Posterior vena cava (tissue), 2 donors: ENCODE measurements at regions not wholly inside any gene's neighbourhood (a gene's known extent, or its start where the extent isn't known, plus 50 kb on each side); places are given as distances from the start of the nearest gene placed in this dataset.
"Not testable (repeated sequence)": the region's sequence is repeated elsewhere in the genome, so short reads cannot be mapped to it uniquely, and the experiment has no call there.

Experiments used
- DNase-seq: peaks from one replicate; pipeline ENCODE4 v3.0.0-alpha.2; 2020; ENCODE audit warnings: low spot score
- intact Hi-C, 2 donors: fragments of 100-400 bp; cut with DNase I; formaldehyde crosslinking; loops; one replicate each; pipeline versions ENCODE4 v1.14.1 to v1.14.2; 2022 to 2023
- donor health status: DM: yes; HTN: yes; CAD: no.
- donor health status: DM: yes; HTN: yes; CAD: no.

- no peak for DNase-seq
- intact Hi-C loops: loop anchor here in 1 of 2 donors (1.0 kb wide), 1 partner anchor 20 kb away; no protein-coding TSS in a partner anchor
Observed at GRCh38 chr10:23493711-23494110, 54.8 kb downstream of the OTUD1 start.

DNA sequence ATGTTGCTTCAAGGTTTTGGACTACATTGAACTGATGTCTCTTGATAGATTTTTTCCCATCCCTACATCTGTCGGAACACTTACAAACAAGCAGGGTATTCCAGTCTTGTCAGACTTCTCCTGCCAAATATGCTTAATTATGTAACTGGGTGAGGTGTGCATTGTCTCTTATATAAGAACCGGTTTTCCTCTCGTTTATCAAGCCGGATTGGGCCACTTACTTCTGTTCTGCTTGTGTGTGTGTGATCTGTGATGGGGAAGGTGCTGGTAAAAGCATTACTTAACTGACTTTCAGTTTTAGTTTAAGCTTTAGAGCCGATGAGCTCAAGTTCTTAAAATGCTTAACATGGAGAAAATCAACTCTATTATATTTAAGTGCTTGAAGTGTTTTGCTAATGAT lies 57.9 kb downstream of the OTUD1 start:
- intact Hi-C loops: no loop called here
- DNase-seq: no peak

- DNase-seq: no peak
- intact Hi-C loops: loop anchor here in 1 of 2 donors (2.0 kb wide), 1 partner anchor 27 kb away; no protein-coding TSS in a partner anchor
Observed at GRCh38 chr10:23499372-23500132, 60.7 kb downstream of the OTUD1 start.

GRCh38 chr10:23505797-23506465 lies 67.1 kb downstream of the OTUD1 start:
- DNase-seq: no peak
- intact Hi-C loops: no loop called here

DNA sequence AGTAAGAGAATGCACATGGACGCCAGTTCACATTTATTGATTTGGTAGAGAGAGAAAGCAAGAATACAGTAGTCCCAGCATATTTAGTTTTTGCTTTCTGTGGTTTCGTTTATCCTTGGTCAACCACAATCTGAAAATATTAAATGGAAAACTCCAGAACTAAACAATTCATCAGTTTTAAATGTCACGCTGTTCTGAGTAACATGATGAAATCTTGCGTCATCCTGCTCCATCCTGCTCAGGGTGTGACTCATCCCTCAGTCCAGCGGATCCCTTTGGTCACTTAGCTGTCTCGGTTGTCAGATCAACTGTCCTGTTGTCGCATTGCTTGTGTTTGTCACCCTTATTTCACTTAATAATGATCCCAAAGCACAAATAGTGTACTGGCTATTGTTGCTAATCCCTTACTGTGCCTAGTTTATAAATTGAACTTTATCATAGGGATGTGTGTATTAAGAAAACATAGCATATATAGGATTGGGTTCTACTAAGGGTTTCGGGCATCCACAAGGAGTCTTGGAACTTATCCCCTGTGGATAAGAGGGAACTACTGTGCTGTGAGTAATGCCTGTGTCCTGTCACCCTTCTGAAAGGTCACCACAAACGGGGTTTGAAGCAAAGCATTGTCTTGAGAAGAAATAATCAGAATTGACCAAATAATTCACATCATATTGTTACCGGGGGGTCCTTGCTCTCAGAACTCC lies 73.6 kb downstream of the OTUD1 start:
- DNase-seq: no peak
- intact Hi-C loops: no loop called here

- DNase-seq, intact Hi-C loops: not testable (repeated sequence)
Observed at GRCh38 chr10:23513621-23514020, 74.7 kb downstream of the OTUD1 start.

DNA sequence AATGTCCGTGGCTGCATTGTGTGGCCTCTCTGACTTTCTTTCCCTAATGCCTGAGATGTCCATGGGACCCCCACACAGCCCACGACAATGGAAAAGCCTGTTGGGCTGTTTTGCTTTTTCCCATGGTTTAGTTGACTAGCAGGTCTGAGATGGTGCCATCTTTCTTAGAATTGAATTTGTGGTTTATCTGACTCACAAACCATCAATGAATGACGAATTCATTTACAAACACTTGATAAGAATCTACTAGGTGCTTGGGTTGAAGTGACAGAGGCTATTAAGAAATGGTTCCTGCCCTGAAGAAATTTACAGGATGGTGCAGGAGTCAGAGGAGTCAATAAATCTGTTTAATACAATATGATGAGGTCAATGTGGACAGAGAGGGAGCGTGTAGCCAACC lies 75.4 kb downstream of the OTUD1 start:
- intact Hi-C loops: no loop called here
- DNase-seq: no peak

DNA sequence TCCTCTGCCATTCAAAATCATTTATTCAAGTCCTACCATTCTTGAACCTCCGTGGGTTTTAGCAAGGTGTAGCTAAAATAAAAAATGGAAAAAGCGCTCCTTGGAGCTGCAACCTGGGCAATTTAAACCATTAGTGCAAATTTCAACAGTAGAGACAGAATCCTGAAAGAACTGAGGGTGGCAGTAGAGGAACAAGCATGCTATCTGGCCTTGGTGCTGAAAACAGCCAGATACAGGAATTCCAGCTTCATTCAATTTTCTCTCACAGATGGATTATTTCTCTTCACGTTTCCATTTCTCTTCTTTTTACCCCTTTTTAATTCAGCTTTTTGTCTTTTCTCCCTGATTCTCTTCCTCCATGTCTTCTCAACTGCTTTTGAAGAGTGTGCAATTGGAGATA lies 77.7 kb downstream of the OTUD1 start:
- intact Hi-C loops: no loop called here
- no peak for DNase-seq

DNA sequence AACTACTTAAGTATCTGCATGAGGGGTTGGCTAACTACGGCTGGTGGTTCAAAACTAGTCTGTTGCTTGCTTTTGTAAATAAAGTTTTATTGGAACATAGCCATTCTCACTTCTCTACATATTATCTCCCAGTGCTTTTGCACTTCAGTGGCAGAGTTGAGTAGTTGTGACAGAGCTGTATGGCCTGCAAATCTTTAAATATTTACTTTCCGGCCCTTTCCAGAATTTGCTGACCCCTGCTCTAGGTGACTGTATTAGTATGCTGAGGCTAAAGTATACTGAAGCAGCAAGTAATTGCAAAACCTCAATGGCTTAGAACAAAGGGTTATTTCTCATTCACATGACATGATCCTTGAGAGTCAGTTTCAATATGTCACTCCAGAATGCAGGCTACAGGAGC lies 78.3 kb downstream of the OTUD1 start:
- intact Hi-C loops: no loop called here

GRCh38 chr10:23521735-23522134 lies 82.9 kb downstream of the OTUD1 start:
- intact Hi-C loops: loop anchor here (10.0 kb wide), 1 partner anchor 207 kb away; no protein-coding TSS in a partner anchor
- no peak for DNase-seq

More for the DNA sequence above, 78.3 kb downstream of the OTUD1 start:
- DNase-seq: no peak

DNA sequence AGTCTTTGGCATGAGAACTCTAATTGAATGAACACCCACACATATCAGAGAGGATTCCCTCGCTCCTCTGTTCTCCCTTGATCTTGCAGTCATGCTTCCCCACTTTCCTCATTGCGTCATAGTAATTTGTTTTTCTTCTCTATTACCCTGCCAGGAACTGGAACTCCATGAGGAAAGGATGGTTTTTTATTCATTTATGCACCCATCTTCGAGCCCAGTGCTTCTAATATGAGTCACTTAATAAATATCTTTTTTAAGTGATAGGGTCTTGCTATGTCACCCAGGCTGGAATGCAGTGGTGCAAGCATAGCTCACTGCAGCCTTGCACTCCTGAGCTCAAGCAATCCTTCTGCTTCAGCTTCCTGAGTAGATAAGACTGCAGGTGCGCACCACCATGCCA lies 83.5 kb downstream of the OTUD1 start:
- intact Hi-C loops: loop anchor here (10.0 kb wide), 1 partner anchor 208 kb away; no protein-coding TSS in a partner anchor
- DNase-seq: no peak

DNA sequence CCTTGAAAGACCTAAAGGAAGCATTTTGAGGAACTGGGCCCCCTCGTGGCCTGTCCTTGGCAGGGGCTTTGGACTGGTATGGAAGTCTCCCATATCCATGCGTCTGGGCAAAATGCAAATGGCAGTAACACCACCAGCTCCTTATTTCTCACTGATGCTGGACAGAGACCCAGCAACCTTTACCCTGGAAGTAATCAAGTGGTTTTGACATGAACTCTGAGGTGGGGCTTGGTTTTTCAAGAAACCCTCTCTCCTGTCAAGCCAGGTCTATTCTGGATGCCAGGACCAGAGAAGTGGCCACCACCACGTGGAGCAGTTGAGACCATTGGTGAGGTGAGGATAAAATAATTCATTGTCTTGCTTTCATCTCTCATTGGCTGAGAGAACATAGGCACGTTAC lies 84.4 kb downstream of the OTUD1 start:
- intact Hi-C loops: loop anchor here (10.0 kb wide), 1 partner anchor 208 kb away; no protein-coding TSS in a partner anchor
- no peak for DNase-seq

DNA sequence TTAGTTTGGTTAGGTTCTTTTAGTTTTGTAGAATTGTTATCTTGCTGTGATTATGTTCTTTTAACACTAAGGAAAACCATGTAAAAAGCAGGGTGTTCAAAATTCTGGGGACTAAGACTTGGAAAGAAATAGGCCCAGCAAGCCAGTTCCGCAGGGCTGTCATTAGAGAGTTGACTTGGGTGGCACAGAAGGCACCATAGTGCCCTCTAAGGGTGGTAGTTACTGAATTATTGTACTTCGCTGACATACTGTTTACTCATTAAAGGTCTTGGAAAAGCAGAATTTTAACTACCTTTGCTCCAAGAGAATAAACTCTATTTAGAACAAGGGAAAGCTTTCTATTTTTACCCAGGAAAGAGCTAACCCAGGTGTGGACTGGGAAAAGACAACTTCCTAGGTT lies 86.5 kb downstream of the OTUD1 start:
- intact Hi-C loops: loop anchor here (10.0 kb wide), 1 partner anchor 211 kb away; no protein-coding TSS in a partner anchor
- no peak for DNase-seq

DNA sequence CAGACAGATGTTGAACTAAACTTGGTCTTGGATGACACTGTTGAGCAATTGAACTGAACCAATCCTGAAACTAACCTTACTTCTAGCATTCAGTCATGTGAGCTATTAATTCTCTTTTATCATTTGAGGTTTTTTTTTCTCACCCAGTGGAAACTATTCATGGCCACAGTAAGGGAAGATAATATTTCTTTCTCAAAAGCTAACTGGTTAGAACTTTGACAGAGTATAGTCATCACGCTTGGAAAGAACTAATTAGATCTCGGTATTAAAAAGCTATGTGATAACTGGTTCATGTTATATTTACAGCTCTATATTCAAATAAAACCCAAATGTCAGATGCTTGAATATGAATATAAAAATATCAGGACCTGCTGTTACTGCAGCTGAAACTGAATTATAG lies 89.5 kb downstream of the OTUD1 start:
- intact Hi-C loops: loop anchor here (10.0 kb wide), 1 partner anchor 214 kb away; no protein-coding TSS in a partner anchor
- DNase-seq: no peak

- intact Hi-C loops: loop anchor here (10.0 kb wide), 2 partner anchors 215 to 1385 kb away; no protein-coding TSS in a partner anchor
- no peak for DNase-seq
Observed at GRCh38 chr10:23529625-23530024, 90.8 kb downstream of the OTUD1 start.

- intact Hi-C loops: loop anchor here in 1 of 2 donors (10.0 kb wide), 1 partner anchor 1385 kb away; no protein-coding TSS in a partner anchor
- DNase-seq: no peak
Observed at GRCh38 chr10:23530079-23530478, 91.2 kb downstream of the OTUD1 start.

DNA sequence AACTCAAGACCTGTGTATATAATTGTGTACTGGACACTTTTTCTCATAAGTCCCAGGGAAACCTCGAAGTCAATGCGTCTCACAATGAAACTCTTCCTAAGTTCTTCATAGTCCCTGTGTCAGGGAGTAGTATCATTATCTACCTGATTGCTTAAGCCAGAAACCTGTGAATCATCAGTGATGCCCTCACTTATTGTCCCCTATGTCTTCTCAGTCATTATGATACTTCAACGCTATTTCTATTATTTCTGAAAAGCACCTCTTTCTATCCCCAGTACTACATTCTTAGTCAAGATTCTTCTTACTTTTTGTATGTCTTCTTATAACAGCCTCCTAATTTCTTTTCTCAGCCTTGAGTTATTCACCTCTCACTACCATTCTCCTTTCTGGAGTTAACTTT lies 94.3 kb downstream of the OTUD1 start:
- intact Hi-C loops: loop anchor here in 1 of 2 donors (10.0 kb wide), 1 partner anchor 1388 kb away; no protein-coding TSS in a partner anchor
- no peak for DNase-seq

- intact Hi-C loops: loop anchor here in 1 of 2 donors (10.0 kb wide), 1 partner anchor 1390 kb away; no protein-coding TSS in a partner anchor
- no peak for DNase-seq
Observed at GRCh38 chr10:23534326-23534725, 95.5 kb downstream of the OTUD1 start.

DNA sequence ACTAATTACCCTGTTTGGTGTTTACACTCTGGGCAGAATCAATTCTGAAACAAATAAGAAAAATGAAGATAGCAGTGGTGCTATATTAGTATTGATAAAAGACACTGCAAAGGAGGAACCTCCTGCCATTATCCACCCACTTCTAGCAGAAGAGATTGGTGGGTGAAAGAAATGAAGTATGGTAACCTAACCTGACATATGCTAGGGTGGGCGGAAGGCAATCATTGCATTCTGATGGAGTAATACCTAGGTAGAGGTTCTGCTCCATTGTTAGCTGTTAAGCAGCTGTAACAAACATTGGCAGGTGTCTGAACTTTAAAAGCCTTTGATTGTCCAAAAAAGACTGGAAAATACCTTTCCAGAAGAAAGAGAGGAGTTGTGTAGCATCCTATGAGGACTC lies 95.9 kb downstream of the OTUD1 start:
- intact Hi-C loops: loop anchor here in 1 of 2 donors (10.0 kb wide), 1 partner anchor 1390 kb away; no protein-coding TSS in a partner anchor
- no peak for DNase-seq
